ENCODE measurements at regions not wholly inside any gene's neighbourhood (a gene's known extent, or its start where the extent isn't known, plus 50 kb on each side); places are given as distances from the start of the nearest gene placed in this dataset.

- no peak for TF ChIP-seq POLR2AphosphoS5 (IDR thresholded peaks at IDR 0.05; ENCODE audit: borderline replicate concordance, low read depth, low read length)
- TF ChIP-seq EZH2 (IDR thresholded peaks at IDR 0.05): no peak
Observed at GRCh38 chr20:40797425-40797824, 108.4 kb upstream of the MAFB start.
